Keratinocyte (primary cell): ENCODE measurements at regions not wholly inside any gene's neighbourhood (a gene's known extent, or its start where the extent isn't known, plus 50 kb on each side); places are given as distances from the start of the nearest gene placed in this dataset.
"Not testable (repeated sequence)": the region's sequence is repeated elsewhere in the genome, so short reads cannot be mapped to it uniquely, and the experiment has no call there.

Source experiments
- CTCF ChIP-seq, 3 experiments: IDR thresholded peaks in 1 of 3; conservative IDR thresholded peaks in 1 of 3; optimal IDR thresholded peaks in 1 of 3; 2 replicates in 2 of 3; 3 replicates in 1 of 3; pipeline versions ENCODE3 to v1.5.1; 2011; ENCODE audit warnings: low read length in 3 of 3, mild to moderate bottlenecking in 3 of 3, moderate library complexity in 2 of 3, control low read depth in 1 of 3, inconsistent platforms in 1 of 3; ENCODE audit not compliant: insufficient read depth in 2 of 3; ENCODE audit errors: extremely low read depth in 1 of 3
- EZH2 ChIP-seq: IDR thresholded peaks from one replicate; pipeline ENCODE4 v1.6.1; 2012; ENCODE audit warnings: inconsistent platforms, mild to moderate bottlenecking, low read length, moderate library complexity

GRCh38 chr2:212876556-212876955 is 274.9 kb downstream of the IKZF2 start:
- TF ChIP-seq CTCF (optimal IDR thresholded peaks at IDR 0.05 in 1 of 3, IDR thresholded peaks at IDR 0.05 in 1 of 3, conservative IDR thresholded peaks at IDR 0.05 in 1 of 3; ENCODE audit: extremely low read depth in 1 of 3, insufficient read depth in 2 of 3, low read length in 3 of 3); EZH2: not testable (repeated sequence)
